MM.1S (cell line): ENCODE measurements at regions not wholly inside any gene's neighbourhood (a gene's known extent, or its start where the extent isn't known, plus 50 kb on each side); places are given as distances from the start of the nearest gene placed in this dataset.

Experiments
- EZH2 ChIP-seq: fragments of 300-600 bp; sonication (generic); optimal IDR thresholded peaks from 2 replicates; pipeline ENCODE3; 2017; ENCODE audit warnings: low read depth, mild to moderate bottlenecking, antibody characterized with exemption, low read length, mixed read lengths
- EZH2phosphoT487 ChIP-seq: fragments of 300-600 bp; sonication (generic); IDR thresholded peaks from 2 replicates; pipeline ENCODE4 v1.6.1; 2018; ENCODE audit warnings: antibody characterized with exemption, low read length
- TF ChIP-seq, protein P1 (sequence below): fragments of 300-600 bp; sonication (generic); IDR thresholded peaks from 2 replicates; pipeline ENCODE4 v1.5.1; 2016; ENCODE audit warnings: antibody characterized with exemption, low read length, mixed read lengths

GRCh38 chr2:154570501-154570900 is 128.0 kb upstream of the KCNJ3 start:
- TF ChIP-seq, protein P1, sequence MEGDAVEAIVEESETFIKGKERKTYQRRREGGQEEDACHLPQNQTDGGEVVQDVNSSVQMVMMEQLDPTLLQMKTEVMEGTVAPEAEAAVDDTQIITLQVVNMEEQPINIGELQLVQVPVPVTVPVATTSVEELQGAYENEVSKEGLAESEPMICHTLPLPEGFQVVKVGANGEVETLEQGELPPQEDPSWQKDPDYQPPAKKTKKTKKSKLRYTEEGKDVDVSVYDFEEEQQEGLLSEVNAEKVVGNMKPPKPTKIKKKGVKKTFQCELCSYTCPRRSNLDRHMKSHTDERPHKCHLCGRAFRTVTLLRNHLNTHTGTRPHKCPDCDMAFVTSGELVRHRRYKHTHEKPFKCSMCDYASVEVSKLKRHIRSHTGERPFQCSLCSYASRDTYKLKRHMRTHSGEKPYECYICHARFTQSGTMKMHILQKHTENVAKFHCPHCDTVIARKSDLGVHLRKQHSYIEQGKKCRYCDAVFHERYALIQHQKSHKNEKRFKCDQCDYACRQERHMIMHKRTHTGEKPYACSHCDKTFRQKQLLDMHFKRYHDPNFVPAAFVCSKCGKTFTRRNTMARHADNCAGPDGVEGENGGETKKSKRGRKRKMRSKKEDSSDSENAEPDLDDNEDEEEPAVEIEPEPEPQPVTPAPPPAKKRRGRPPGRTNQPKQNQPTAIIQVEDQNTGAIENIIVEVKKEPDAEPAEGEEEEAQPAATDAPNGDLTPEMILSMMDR, result no peak
- TF ChIP-seq EZH2phosphoT487, result no peak
- TF ChIP-seq EZH2, result no peak
